ENCODE measurements at regions not wholly inside any gene's neighbourhood (a gene's known extent, or its start where the extent isn't known, plus 50 kb on each side); places are given as distances from the start of the nearest gene placed in this dataset.

GRCh38 chrX:4971646-4972045 lies 1257.0 kb downstream of the NLGN4X start:
- TF ChIP-seq CTCF (IDR thresholded peaks at IDR 0.05; ENCODE audit: insufficient read depth, low read depth, low read length), result no peak
- no peak for TF ChIP-seq EZH2 (IDR thresholded peaks at IDR 0.05; ENCODE audit: insufficient read depth, low read length)

All from astrocyte (in vitro differentiated cells and primary cell).